Hindlimb muscle (tissue), 1 donor: ENCODE measurements at regions not wholly inside any gene's neighbourhood (a gene's known extent, or its start where the extent isn't known, plus 50 kb on each side); places are given as distances from the start of the nearest gene placed in this dataset.
"Not testable (repeated sequence)": the region's sequence is repeated elsewhere in the genome, so short reads cannot be mapped to it uniquely, and the experiment has no call there.

Experiments used
- DNase-seq: peaks from one replicate; pipeline ENCODE4 v3.0.0-alpha.2; 2013

- DNase-seq, result no peak
These were observed 438.3 kb upstream of the SEL1L start for GRCh38 chr14:81971911-81972310.

- no peak for DNase-seq
These were observed 438.9 kb upstream of the SEL1L start for GRCh38 chr14:81972601-81973000.

- DNase-seq, result no peak
These were observed 440.9 kb upstream of the SEL1L start for GRCh38 chr14:81974543-81974942.

GRCh38 chr14:81980601-81981306, 447.1 kb upstream of the SEL1L start:
- no peak for DNase-seq

- no peak for DNase-seq
These were observed 447.6 kb upstream of the SEL1L start for GRCh38 chr14:81981307-81981675.

GRCh38 chr14:81982046-81982445, 448.4 kb upstream of the SEL1L start:
- DNase-seq, result peak; percentile 26

- no peak for DNase-seq
These were observed 452.4 kb upstream of the SEL1L start for GRCh38 chr14:81986005-81986404.

- no peak for DNase-seq
These were observed 455.6 kb upstream of the SEL1L start for GRCh38 chr14:81989211-81989610.

GRCh38 chr14:81990312-81990761, 456.7 kb upstream of the SEL1L start:
- peak; percentile 73 for DNase-seq

- no peak for DNase-seq
These were observed 458.3 kb upstream of the SEL1L start for GRCh38 chr14:81991998-81992397.

- no peak for DNase-seq
These were observed 459.8 kb upstream of the SEL1L start for GRCh38 chr14:81993432-81993831.

GRCh38 chr14:82003426-82003825, 469.8 kb upstream of the SEL1L start:
- DNase-seq, result no peak

- no peak for DNase-seq
These were observed 475.4 kb upstream of the SEL1L start for GRCh38 chr14:82009076-82009475.

GRCh38 chr14:82009993-82010392, 476.3 kb upstream of the SEL1L start:
- no peak for DNase-seq

GRCh38 chr14:82011460-82011859, 477.8 kb upstream of the SEL1L start:
- DNase-seq, result no peak

GRCh38 chr14:82029038-82029437, 495.4 kb upstream of the SEL1L start:
- no peak for DNase-seq

GRCh38 chr14:82035397-82035796, 501.7 kb upstream of the SEL1L start:
- no peak for DNase-seq

- not testable (repeated sequence) for DNase-seq
These were observed 504.4 kb upstream of the SEL1L start for GRCh38 chr14:82038066-82038465.

GRCh38 chr14:82045339-82045738, 511.7 kb upstream of the SEL1L start:
- no peak for DNase-seq

GRCh38 chr14:82046512-82047226, 513.0 kb upstream of the SEL1L start:
- DNase-seq, result no peak

GRCh38 chr14:82047777-82048470, 514.3 kb upstream of the SEL1L start:
- DNase-seq, result no peak

GRCh38 chr14:82052778-82053177, 519.1 kb upstream of the SEL1L start:
- no peak for DNase-seq

- DNase-seq, result no peak
These were observed 522.0 kb upstream of the SEL1L start for GRCh38 chr14:82055515-82056115.
